Esophagus muscularis mucosa (tissue), 3 donors: ENCODE measurements at regions not wholly inside any gene's neighbourhood (a gene's known extent, or its start where the extent isn't known, plus 50 kb on each side); places are given as distances from the start of the nearest gene placed in this dataset.

Experiments
- CTCF ChIP-seq, 3 experiments: fragments of 200-600 bp in 2 of 3; fragments of 450-650 bp in 1 of 3; sonication (generic) in 2 of 3; IDR thresholded peaks; one replicate each; pipeline ENCODE4 v1.5.1; 2017 to 2019; ENCODE audit warnings: antibody characterized with exemption in 3 of 3, mild to moderate bottlenecking in 2 of 3, moderate library complexity in 1 of 3
- POLR2A ChIP-seq: fragments of 450-650 bp; IDR thresholded peaks from one replicate; pipeline ENCODE4 v1.6.1; 2017; ENCODE audit warnings: antibody characterized with exemption, moderate library complexity, mild to moderate bottlenecking, low read depth

GRCh38 chr1:185375583-185375982, 58.5 kb upstream of the IVNS1ABP start:
- no peak for TF ChIP-seq CTCF (IDR thresholded peaks at IDR 0.05)
- TF ChIP-seq POLR2A, result no peak
